ENCODE measurements at regions not wholly inside any gene's neighbourhood (a gene's known extent, or its start where the extent isn't known, plus 50 kb on each side); places are given as distances from the start of the nearest gene placed in this dataset.
A peak's percentile ranks its signal among the peaks of the same experiment; 100 is the strongest.

- DNase-seq (ENCODE audit: low read depth) (peak; percentile 67), FAIRE-seq (no peak)
- no peak overlapping the region for H3K4me3 ChIP-seq (ENCODE audit: low read depth, low read length)
- H3K36me3 ChIP-seq (ENCODE audit: control insufficient read depth, insufficient read depth, low read length) = no peaks in the 10 kb centered on the region
- H3K27me3 ChIP-seq (ENCODE audit: control insufficient read depth, insufficient read depth, low read length) = peaks cover 8% of the 10 kb centered on the region
- TF ChIP-seq, protein P1, sequence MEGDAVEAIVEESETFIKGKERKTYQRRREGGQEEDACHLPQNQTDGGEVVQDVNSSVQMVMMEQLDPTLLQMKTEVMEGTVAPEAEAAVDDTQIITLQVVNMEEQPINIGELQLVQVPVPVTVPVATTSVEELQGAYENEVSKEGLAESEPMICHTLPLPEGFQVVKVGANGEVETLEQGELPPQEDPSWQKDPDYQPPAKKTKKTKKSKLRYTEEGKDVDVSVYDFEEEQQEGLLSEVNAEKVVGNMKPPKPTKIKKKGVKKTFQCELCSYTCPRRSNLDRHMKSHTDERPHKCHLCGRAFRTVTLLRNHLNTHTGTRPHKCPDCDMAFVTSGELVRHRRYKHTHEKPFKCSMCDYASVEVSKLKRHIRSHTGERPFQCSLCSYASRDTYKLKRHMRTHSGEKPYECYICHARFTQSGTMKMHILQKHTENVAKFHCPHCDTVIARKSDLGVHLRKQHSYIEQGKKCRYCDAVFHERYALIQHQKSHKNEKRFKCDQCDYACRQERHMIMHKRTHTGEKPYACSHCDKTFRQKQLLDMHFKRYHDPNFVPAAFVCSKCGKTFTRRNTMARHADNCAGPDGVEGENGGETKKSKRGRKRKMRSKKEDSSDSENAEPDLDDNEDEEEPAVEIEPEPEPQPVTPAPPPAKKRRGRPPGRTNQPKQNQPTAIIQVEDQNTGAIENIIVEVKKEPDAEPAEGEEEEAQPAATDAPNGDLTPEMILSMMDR (IDR thresholded peaks at IDR 0.05; ENCODE audit: insufficient read depth, low read length, severe bottlenecking) = no peak
Observed at GRCh38 chr22:22076932-22077703, 94.5 kb upstream of the TOP3B start.

- TF ChIP-seq, protein P1 (IDR thresholded peaks at IDR 0.05; ENCODE audit: insufficient read depth, low read length, severe bottlenecking) = no peak
- DNase-seq (ENCODE audit: low read depth) (no peak), FAIRE-seq (no peak)
- peaks cover 8% of the 10 kb centered on the region for H3K27me3 ChIP-seq (ENCODE audit: control insufficient read depth, insufficient read depth, low read length)
- H3K36me3 ChIP-seq (ENCODE audit: control insufficient read depth, insufficient read depth, low read length) = no peaks in the 10 kb centered on the region
- no peak overlapping the region for H3K4me3 ChIP-seq (ENCODE audit: low read depth, low read length)
Observed at GRCh38 chr22:22076361-22076760, 93.8 kb upstream of the TOP3B start.

DNA sequence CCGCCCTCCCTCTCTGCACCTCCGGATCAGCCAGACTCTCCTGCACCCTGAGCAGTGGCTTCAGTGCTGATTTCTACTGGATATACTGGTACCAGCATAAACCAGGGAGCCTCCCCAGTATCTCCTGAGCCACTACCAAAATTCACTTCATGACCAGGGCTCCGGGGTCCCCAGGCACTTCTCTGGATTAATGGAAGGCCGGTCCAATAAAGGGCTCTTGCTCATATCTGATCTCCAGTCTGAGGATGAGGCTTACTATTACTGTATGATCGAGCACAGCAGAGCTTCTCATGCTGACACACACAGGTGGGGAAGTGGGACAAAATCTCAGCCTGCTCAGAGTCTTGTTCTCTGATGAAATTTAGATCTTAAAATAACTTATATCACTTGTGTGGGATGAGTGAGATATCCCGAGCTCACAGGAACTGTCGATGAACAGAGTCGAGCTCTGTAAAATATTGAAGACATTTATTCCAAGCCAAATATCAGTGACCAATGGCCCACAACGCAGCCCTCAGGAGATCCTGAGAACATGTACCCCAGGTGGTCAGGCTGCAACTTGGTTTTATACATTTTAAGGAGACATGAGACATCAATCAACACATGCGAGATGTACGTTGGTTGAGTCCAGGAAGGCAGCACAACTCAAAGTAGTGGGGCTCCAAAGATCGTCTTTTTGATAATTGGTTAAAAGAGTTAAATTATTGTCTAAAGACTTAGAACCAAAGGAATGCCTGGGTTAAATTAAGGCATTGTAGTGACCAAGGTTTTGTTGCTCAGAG is 93.0 kb upstream of the TOP3B start:
- TF ChIP-seq, protein P1 (IDR thresholded peaks at IDR 0.05; ENCODE audit: insufficient read depth, low read length, severe bottlenecking) = no peak
- Histone ChIP-seq H3K27me3 (ENCODE audit: control insufficient read depth, insufficient read depth, low read length) (peaks cover 8% of the 10 kb centered on the region), H3K36me3 (ENCODE audit: control insufficient read depth, insufficient read depth, low read length) (no peaks in the 10 kb centered on the region), H3K4me3 (ENCODE audit: low read depth, low read length) (no peak overlapping the region)
- no peak for FAIRE-seq
- no peak for DNase-seq (ENCODE audit: low read depth)

DNA sequence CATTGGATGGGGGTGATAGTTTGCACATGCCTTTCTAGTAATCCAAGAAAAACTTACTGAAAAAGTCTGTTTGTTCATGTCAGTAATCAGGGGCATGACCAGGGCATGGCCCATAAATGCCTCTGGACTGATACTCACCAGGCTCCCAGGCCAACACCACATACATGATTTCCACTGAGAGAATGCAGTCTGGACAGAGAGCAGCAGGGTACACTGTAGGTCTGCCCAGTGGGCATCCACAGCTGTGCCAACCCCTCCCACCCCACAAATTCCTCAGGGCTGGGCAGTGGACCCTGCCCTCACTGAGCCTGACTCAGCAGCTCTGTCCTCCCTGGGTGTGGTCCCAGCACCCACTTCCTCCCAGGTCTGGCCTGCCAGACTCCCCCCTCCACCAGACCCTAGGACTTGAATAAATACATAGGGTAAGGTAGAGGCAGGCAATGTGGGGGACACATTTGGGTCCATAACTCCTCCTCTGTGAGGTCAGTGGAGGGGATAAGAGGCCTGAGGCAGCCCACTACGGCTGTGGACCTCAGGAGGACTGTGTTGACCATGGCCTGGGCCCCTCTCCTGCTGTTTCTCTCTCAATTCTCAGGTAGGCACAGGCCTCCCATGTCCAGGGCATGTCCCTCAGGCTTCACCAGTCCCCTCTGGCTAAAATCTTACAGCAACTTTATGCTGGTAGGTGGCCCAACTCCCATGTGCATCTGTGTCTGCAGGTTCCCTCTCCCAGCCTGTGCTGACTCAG is 92.2 kb upstream of the TOP3B start:
- no peaks in the 10 kb centered on the region for H3K36me3 ChIP-seq (ENCODE audit: control insufficient read depth, insufficient read depth, low read length)
- TF ChIP-seq, protein P1 (IDR thresholded peaks at IDR 0.05; ENCODE audit: insufficient read depth, low read length, severe bottlenecking) = no peak
- no peak overlapping the region for H3K4me3 ChIP-seq (ENCODE audit: low read depth, low read length)
- peaks cover 5% of the 10 kb centered on the region for H3K27me3 ChIP-seq (ENCODE audit: control insufficient read depth, insufficient read depth, low read length)
- FAIRE-seq (no peak), DNase-seq (ENCODE audit: low read depth) (no peak)

- TF ChIP-seq, protein P1 (IDR thresholded peaks at IDR 0.05; ENCODE audit: insufficient read depth, low read length, severe bottlenecking) = no peak
- no peak overlapping the region for H3K4me3 ChIP-seq (ENCODE audit: low read depth, low read length)
- FAIRE-seq (peak; percentile 62), DNase-seq (ENCODE audit: low read depth) (no peak)
- peaks cover 2% of the 10 kb centered on the region for H3K27me3 ChIP-seq (ENCODE audit: control insufficient read depth, insufficient read depth, low read length)
- H3K36me3 ChIP-seq (ENCODE audit: control insufficient read depth, insufficient read depth, low read length) = no peaks in the 10 kb centered on the region
Observed at GRCh38 chr22:22073769-22074561, 91.4 kb upstream of the TOP3B start.
